HEK293T (cell line): ENCODE measurements at regions not wholly inside any gene's neighbourhood (a gene's known extent, or its start where the extent isn't known, plus 50 kb on each side); places are given as distances from the start of the nearest gene placed in this dataset.

Source experiments
- ARNT ChIP-seq: fragments of 450-650 bp; IDR thresholded peaks from 2 replicates; pipeline ENCODE4 v1.6.1; 2017; ENCODE audit warnings: mild to moderate bottlenecking
- FOXA1 ChIP-seq: fragments of 450-650 bp; IDR thresholded peaks from 2 replicates; pipeline ENCODE4 v1.6.1; 2016; ENCODE audit warnings: mild to moderate bottlenecking
- SP1 ChIP-seq: fragments of 450-650 bp; IDR thresholded peaks from 2 replicates; pipeline ENCODE4 v1.6.1; 2017
- SUZ12 ChIP-seq: fragments of 450-650 bp; IDR thresholded peaks from 2 replicates; pipeline ENCODE4 v1.6.1; 2016; ENCODE audit warnings: mild to moderate bottlenecking
- TARDBP ChIP-seq: fragments of 450-650 bp; IDR thresholded peaks from 2 replicates; pipeline ENCODE4 v1.6.1; 2016
- TF ChIP-seq, protein P1 (sequence below): fragments of 450-650 bp; IDR thresholded peaks from 2 replicates; pipeline ENCODE4 v1.6.1; 2016

DNA sequence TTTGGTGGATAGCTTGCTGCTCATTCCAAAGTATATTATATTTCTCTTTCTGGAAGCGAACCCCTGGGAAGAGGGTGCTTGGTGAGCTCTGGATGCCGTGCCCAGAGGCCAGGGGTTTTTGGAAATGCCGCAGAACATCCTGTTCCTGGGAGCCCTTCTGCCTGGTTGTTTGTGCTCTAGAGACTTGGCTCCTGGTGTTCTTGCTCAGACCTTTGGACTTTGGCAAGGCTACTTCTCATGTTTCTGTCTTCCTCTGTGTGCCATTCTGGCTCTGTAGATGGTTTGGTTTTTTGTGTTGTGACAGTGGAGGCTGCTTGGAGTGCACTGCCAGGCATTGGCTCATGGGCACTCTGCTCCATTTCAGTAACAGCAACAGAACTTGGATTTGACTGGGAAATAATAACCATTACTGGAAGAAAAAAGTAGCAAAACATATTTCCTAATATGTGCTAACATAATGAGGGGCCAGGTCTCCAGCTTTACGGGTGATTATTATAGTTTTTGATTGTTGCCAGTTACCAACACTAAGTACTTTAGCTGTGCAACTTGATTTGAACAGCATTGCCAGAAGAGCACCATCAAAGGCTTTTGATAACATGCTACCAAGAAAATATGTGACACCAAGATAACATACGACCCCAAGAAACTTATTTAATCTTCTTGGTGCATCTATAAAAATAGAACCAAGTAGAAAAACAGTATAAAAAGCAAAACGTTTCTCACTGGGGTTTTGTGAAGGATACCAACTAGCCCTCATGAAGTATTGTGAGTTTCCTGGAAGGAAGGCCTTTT, 94.2 kb downstream of the PCSK1 start:
- TF ChIP-seq TARDBP, result no peak
- TF ChIP-seq ARNT, result no peak
- no peak for TF ChIP-seq SP1
- TF ChIP-seq FOXA1, result no peak
- TF ChIP-seq, protein P1, sequence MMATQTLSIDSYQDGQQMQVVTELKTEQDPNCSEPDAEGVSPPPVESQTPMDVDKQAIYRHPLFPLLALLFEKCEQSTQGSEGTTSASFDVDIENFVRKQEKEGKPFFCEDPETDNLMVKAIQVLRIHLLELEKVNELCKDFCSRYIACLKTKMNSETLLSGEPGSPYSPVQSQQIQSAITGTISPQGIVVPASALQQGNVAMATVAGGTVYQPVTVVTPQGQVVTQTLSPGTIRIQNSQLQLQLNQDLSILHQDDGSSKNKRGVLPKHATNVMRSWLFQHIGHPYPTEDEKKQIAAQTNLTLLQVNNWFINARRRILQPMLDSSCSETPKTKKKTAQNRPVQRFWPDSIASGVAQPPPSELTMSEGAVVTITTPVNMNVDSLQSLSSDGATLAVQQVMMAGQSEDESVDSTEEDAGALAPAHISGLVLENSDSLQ, result no peak
- TF ChIP-seq SUZ12, result no peak
